ENCODE measurements at regions not wholly inside any gene's neighbourhood (a gene's known extent, or its start where the extent isn't known, plus 50 kb on each side); places are given as distances from the start of the nearest gene placed in this dataset.

DNA sequence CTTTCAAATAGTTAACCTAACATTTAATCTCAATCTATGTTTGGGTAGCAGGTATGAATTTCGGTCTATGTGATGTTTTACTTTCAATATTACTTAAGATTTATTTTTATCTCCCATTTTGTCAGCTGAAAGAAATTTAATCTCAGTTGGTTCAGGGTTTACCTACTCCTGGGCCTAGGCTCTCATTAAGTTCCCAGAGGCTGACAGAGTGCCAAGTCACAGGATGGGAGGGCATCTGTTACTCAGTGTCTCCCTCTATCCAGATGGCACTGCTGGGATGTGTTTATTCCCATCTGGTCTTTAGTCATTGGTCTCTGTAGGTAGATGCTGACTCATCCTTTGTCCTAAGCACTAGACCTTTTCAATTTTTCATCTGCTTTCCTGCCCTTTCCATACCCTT, 129.4 kb upstream of the ARSJ start:
- H3K4me3 Mint-ChIP-seq = no peak overlapping the region
- H3K27me3 ChIP-seq (ENCODE audit: control insufficient read depth, insufficient read depth, low read length) = peaks cover 2% of the 10 kb centered on the region
- H3K36me3 Mint-ChIP-seq = no peaks in the 10 kb centered on the region
- H3K4me1 Mint-ChIP-seq = no peaks in the 10 kb centered on the region
- DNase-seq (no peak), ATAC-seq (no peak)
- no peak overlapping the region for H3K4me3 ChIP-seq (ENCODE audit: low read length)
- peaks cover 9 to 12% of the 10 kb centered on the region in 2 donors for H3K27me3 Mint-ChIP-seq (ENCODE audit: low read depth in 2 of 2)
- H3K9me3 Mint-ChIP-seq = no peaks in the 10 kb centered on the region
- TF ChIP-seq, protein P1, sequence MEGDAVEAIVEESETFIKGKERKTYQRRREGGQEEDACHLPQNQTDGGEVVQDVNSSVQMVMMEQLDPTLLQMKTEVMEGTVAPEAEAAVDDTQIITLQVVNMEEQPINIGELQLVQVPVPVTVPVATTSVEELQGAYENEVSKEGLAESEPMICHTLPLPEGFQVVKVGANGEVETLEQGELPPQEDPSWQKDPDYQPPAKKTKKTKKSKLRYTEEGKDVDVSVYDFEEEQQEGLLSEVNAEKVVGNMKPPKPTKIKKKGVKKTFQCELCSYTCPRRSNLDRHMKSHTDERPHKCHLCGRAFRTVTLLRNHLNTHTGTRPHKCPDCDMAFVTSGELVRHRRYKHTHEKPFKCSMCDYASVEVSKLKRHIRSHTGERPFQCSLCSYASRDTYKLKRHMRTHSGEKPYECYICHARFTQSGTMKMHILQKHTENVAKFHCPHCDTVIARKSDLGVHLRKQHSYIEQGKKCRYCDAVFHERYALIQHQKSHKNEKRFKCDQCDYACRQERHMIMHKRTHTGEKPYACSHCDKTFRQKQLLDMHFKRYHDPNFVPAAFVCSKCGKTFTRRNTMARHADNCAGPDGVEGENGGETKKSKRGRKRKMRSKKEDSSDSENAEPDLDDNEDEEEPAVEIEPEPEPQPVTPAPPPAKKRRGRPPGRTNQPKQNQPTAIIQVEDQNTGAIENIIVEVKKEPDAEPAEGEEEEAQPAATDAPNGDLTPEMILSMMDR (IDR thresholded peaks at IDR 0.05) = no peak
- no peak overlapping the region for H3K27ac ChIP-seq (ENCODE audit: low read length)
- no CpG with 5 or more reads among the region's 1 CpG for WGBS (ENCODE audit: insufficient coverage)
- no peak overlapping the region for H3K27ac Mint-ChIP-seq
- intact Hi-C loops (cut with micrococcal nuclease) = no loop called here
- H3K9me3 ChIP-seq (ENCODE audit: control insufficient read depth, insufficient read depth, low read length) = no peaks in the 10 kb centered on the region
- H3K36me3 ChIP-seq (ENCODE audit: control insufficient read depth, insufficient read depth, low read length) = no peaks in the 10 kb centered on the region
- no peaks in the 10 kb centered on the region for H3K4me1 ChIP-seq (ENCODE audit: control insufficient read depth, insufficient read depth, low read length)

DNA sequence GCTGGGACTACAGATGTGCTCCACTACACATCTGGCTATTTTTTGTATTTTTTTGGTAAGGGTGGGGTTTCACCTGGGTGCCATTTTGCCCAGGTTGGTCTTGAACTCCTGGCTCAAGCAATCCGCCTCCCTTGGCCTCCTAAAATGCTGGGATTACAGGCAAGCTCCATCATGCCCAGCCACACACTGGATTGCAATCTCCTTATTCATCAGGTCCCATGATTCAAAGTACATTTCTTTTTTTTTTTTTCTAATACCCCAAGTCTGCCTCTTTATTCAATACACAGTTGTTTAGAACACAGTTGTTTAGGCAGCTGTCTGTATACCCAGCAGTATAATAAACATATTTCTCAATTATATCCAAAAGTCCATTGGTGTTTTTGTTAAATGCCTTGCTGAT, 130.3 kb upstream of the ARSJ start:
- Mint-ChIP-seq H3K27me3 (ENCODE audit: low read depth in 2 of 2) (peaks cover 3 to 4% of the 10 kb centered on the region in 2 donors), H3K36me3 (no peaks in the 10 kb centered on the region), H3K4me3 (no peak overlapping the region), H3K4me1 (no peaks in the 10 kb centered on the region), H3K9me3 (no peaks in the 10 kb centered on the region), H3K27ac (no peak overlapping the region)
- intact Hi-C loops (cut with micrococcal nuclease) = no loop called here
- TF ChIP-seq, protein P1 (IDR thresholded peaks at IDR 0.05) = no peak
- WGBS (ENCODE audit: insufficient coverage) = 95% methylated on average over 1 of the region's 1 CpG
- ATAC-seq (no peak), DNase-seq (no peak)
- no peaks in the 10 kb centered on the region for H3K36me3 ChIP-seq (ENCODE audit: control insufficient read depth, insufficient read depth, low read length)
- H3K4me3 ChIP-seq (ENCODE audit: low read length) = no peak overlapping the region
- peaks cover 2% of the 10 kb centered on the region for H3K27me3 ChIP-seq (ENCODE audit: control insufficient read depth, insufficient read depth, low read length)
- no peak overlapping the region for H3K27ac ChIP-seq (ENCODE audit: low read length)
- no peaks in the 10 kb centered on the region for H3K9me3 ChIP-seq (ENCODE audit: control insufficient read depth, insufficient read depth, low read length)
- no peaks in the 10 kb centered on the region for H3K4me1 ChIP-seq (ENCODE audit: control insufficient read depth, insufficient read depth, low read length)

DNA sequence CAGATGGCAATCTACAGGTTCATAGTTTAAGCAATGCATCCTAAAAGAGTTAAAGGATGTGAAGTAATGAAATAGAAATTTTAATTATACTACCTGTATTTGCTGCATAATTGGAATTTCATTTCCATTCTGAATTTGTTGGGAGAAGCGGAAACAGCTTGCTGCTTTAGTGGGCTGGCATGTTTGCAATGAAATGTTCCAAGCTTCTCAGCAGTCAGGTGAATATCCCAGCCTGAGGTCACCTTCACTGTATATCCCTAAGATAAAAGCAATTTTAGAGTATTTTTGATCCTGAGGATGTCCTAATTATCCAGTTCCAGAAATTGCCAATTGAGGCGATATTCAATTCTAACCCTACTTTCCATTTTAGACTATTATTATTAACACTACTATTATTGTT, 136.1 kb upstream of the ARSJ start:
- H3K27me3 Mint-ChIP-seq (ENCODE audit: low read depth in 2 of 2) = no peaks in the 10 kb centered on the region
- no peak for DNase-seq
- H3K9me3 Mint-ChIP-seq = no peaks in the 10 kb centered on the region
- no peak overlapping the region for H3K27ac Mint-ChIP-seq
- no peaks in the 10 kb centered on the region for H3K36me3 ChIP-seq (ENCODE audit: control insufficient read depth, insufficient read depth, low read length)
- H3K27me3 ChIP-seq (ENCODE audit: control insufficient read depth, insufficient read depth, low read length) = peaks cover 2% of the 10 kb centered on the region
- H3K4me1 ChIP-seq (ENCODE audit: control insufficient read depth, insufficient read depth, low read length) = no peaks in the 10 kb centered on the region
- H3K36me3 Mint-ChIP-seq = no peaks in the 10 kb centered on the region
- H3K4me3 ChIP-seq (ENCODE audit: low read length) = no peak overlapping the region
- WGBS (ENCODE audit: insufficient coverage) = 71% methylated on average over 1 of the region's 2 CpGs
- no peak for ATAC-seq
- H3K4me1 Mint-ChIP-seq = no peaks in the 10 kb centered on the region
- intact Hi-C loops (cut with micrococcal nuclease) = no loop called here
- H3K4me3 Mint-ChIP-seq = no peak overlapping the region
- TF ChIP-seq, protein P1 (IDR thresholded peaks at IDR 0.05) = no peak
- H3K9me3 ChIP-seq (ENCODE audit: control insufficient read depth, insufficient read depth, low read length) = no peaks in the 10 kb centered on the region
- H3K27ac ChIP-seq (ENCODE audit: low read length) = no peak overlapping the region

DNA sequence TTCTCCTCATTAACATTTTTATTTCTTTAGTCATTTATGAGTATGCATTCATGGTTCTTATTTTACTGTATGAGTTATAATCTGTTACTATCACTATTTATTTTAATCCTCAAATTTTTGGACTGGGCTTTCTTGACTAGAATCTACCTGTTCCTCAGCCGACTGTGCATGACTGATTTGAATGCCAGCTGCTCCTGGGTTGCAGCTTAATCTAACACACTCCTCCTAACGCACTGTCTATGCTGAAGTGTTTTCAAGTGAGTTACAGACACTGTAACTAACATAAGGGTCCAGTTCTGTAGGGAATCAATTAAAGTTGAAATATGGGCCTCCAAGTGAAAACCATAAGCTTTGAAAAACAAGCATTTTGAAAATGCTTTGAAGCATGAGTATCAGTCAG, 137.4 kb upstream of the ARSJ start:
- Mint-ChIP-seq H3K9me3 (no peaks in the 10 kb centered on the region), H3K4me3 (no peak overlapping the region), H3K27me3 (ENCODE audit: low read depth in 2 of 2) (no peaks in the 10 kb centered on the region), H3K4me1 (no peaks in the 10 kb centered on the region), H3K27ac (no peak overlapping the region), H3K36me3 (no peaks in the 10 kb centered on the region)
- no peak for ATAC-seq
- H3K9me3 ChIP-seq (ENCODE audit: control insufficient read depth, insufficient read depth, low read length) = no peaks in the 10 kb centered on the region
- H3K27me3 ChIP-seq (ENCODE audit: control insufficient read depth, insufficient read depth, low read length) = peaks cover 2% of the 10 kb centered on the region
- no peak overlapping the region for H3K27ac ChIP-seq (ENCODE audit: low read length)
- TF ChIP-seq, protein P1 (IDR thresholded peaks at IDR 0.05) = no peak
- H3K4me1 ChIP-seq (ENCODE audit: control insufficient read depth, insufficient read depth, low read length) = no peaks in the 10 kb centered on the region
- no peak overlapping the region for H3K4me3 ChIP-seq (ENCODE audit: low read length)
- DNase-seq = no peak
- no peaks in the 10 kb centered on the region for H3K36me3 ChIP-seq (ENCODE audit: control insufficient read depth, insufficient read depth, low read length)
- 77% methylated on average over 2 of the region's 2 CpGs for WGBS (ENCODE audit: insufficient coverage)
- intact Hi-C loops (cut with micrococcal nuclease) = no loop called here
